ENCODE measurements at regions not wholly inside any gene's neighbourhood (a gene's known extent, or its start where the extent isn't known, plus 50 kb on each side); places are given as distances from the start of the nearest gene placed in this dataset.

- TF ChIP-seq CTCF (conservative IDR thresholded peaks at IDR 0.05) (no peak), ZFX (IDR thresholded peaks at IDR 0.05) (no peak)
These were observed 108.0 kb upstream of the TLL1 start for GRCh38 chr4:165765053-165765452.
